ENCODE measurements at regions not wholly inside any gene's neighbourhood (a gene's known extent, or its start where the extent isn't known, plus 50 kb on each side); places are given as distances from the start of the nearest gene placed in this dataset.

DNA sequence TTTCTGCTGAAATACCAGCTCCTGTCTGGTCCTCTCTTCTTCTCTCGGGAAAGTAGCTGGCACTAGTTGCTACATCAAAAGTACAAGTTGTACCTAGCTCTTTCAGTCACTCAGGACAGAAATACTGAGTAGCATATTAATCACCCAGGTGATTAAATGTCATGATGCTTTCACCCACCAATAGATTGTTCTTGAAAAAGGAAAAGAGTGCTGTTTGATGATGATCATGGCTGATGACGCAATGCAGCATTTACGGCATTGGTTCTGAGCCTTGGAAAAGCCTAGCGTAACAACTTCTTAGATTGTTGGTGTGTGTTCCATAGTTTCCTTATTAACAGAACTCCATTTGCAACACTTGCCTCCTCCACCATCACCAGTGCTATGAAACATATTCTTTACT lies 190.7 kb downstream of the CDH7 start:
- Histone ChIP-seq H4K20me1 (ENCODE audit: insufficient read depth, low read length) (no peaks in the 10 kb centered on the region; the same call in 1 of the 2 replicates), H3K9ac (ENCODE audit: insufficient read depth, low read depth, low read length) (no peak overlapping the region), H3K27me3 (ENCODE audit: control insufficient read depth in 1 of 2, insufficient read depth in 2 of 2, low read length in 2 of 2) (no peaks in the 10 kb centered on the region), H3K36me3 (replicated peaks in 1 of 2; ENCODE audit: control insufficient read depth in 1 of 2, insufficient read depth in 2 of 2, low read length in 2 of 2) (no peaks in the 10 kb centered on the region), H2AFZ (ENCODE audit: low read length) (no peak overlapping the region), H3K4me2 (ENCODE audit: low read depth, low read length) (no peak overlapping the region), H3K4me3 (replicated peaks in 1 of 3; ENCODE audit: insufficient read depth in 1 of 3, low read depth in 2 of 3, low read length in 3 of 3) (no peak overlapping the region), H3K4me1 (ENCODE audit: insufficient read depth, low read length) (no peaks in the 10 kb centered on the region), H3K9me3 (ENCODE audit: low read length) (no peaks in the 10 kb centered on the region), H3K27ac (ENCODE audit: extremely low read length, insufficient read depth, low read length) (no peak overlapping the region), H3K79me2 (ENCODE audit: insufficient read depth, low read length) (no peaks in the 10 kb centered on the region)
- WGBS (ENCODE audit: low lambda C conversion rate) = 17% methylated on average over 4 of the region's 4 CpGs
- intact Hi-C loops (cut with micrococcal nuclease; ENCODE audit: unreplicated experiment) (no loop called here), in situ Hi-C loops (cut with HindIII; ENCODE audit: extremely low pct_ligation_motif_present, low pct_unique_long_range_greater_than_20kb) (no loop called here)
- ChIA-PET CTCF (ENCODE audit: low intra/inter-chr PET ratio, low total read pairs) (no interaction called here), POLR2A (no interaction called here)
- TF ChIP-seq CEBPB (IDR thresholded peaks at IDR 0.05; ENCODE audit: borderline replicate concordance, low read depth, low read length) (peak; percentile 57), ATF7 (IDR thresholded peaks at IDR 0.05) (peak; percentile 64), ATF7 (CRISPR knock-in tag; IDR thresholded peaks at IDR 0.05) (no peak), ZMAT3 (CRISPR knock-in tag; conservative IDR thresholded peaks at IDR 0.05) (no peak)
- ATAC-seq (no peak), DNase-seq (ENCODE audit: low spot score) (no peak), FAIRE-seq (no peak)
- no TSS peak for BruUV-seq (replicated peaks)
